ENCODE measurements at regions not wholly inside any gene's neighbourhood (a gene's known extent, or its start where the extent isn't known, plus 50 kb on each side); places are given as distances from the start of the nearest gene placed in this dataset.

- no peaks in the 10 kb centered on the region for H3K4me1 ChIP-seq (ENCODE audit: insufficient read depth, low read length)
- no peaks in the 10 kb centered on the region for H3K9me2 ChIP-seq (replicated peaks; ENCODE audit: low read length)
- DNase-seq: no peak
- H2AFZ ChIP-seq (ENCODE audit: low read length): no peak overlapping the region
- H3K36me3 ChIP-seq (ENCODE audit: low read depth, low read length): no peaks in the 10 kb centered on the region
- ATAC-seq: no peak
- no peaks in the 10 kb centered on the region for H3K9me3 ChIP-seq (ENCODE audit: low read length)
- CTCF ChIA-PET: no interaction called here
- intact Hi-C loops (cut with micrococcal nuclease): no loop called here
- H3K4me2 ChIP-seq (ENCODE audit: low read length): no peak overlapping the region
- no peaks in the 10 kb centered on the region for H3K79me2 ChIP-seq (ENCODE audit: low read length)
- no peak overlapping the region for H3K9ac ChIP-seq (ENCODE audit: low read length)
- H3F3A ChIP-seq (ENCODE audit: low read length, unreplicated experiment): no peaks in the 10 kb centered on the region
- TF ChIP-seq CTCF (conservative IDR thresholded peaks at IDR 0.05; ENCODE audit: low read depth, low read length) (no peak), EZH2 (IDR thresholded peaks at IDR 0.05; ENCODE audit: low read length, unreplicated experiment) (no peak), EZH2phosphoT487 (IDR thresholded peaks at IDR 0.05; ENCODE audit: borderline replicate concordance, low read length) (no peak)
- POLR2A ChIA-PET (ENCODE audit: unreplicated experiment): no interaction called here
- BruUV-seq (replicated peaks): no TSS peak
- no peak overlapping the region for H3K27ac ChIP-seq (ENCODE audit: low read length)
- no peaks in the 10 kb centered on the region for H4K20me1 ChIP-seq (ENCODE audit: low read length)
- no peak overlapping the region for H3K4me3 ChIP-seq (ENCODE audit: low read length)
- H3K27me3 ChIP-seq (ENCODE audit: low read length): peaks cover 5% of the 10 kb centered on the region; the same call in 1 of the 2 replicates
Observed at GRCh38 chr16:50889276-50889675, 147.4 kb downstream of the CYLD start.

- no peak overlapping the region for H3K9ac ChIP-seq (ENCODE audit: low read length)
- H2AFZ ChIP-seq (ENCODE audit: low read length): no peak overlapping the region
- TF ChIP-seq CTCF (conservative IDR thresholded peaks at IDR 0.05; ENCODE audit: low read depth, low read length) (no peak), EZH2 (IDR thresholded peaks at IDR 0.05; ENCODE audit: low read length, unreplicated experiment) (no peak), EZH2phosphoT487 (IDR thresholded peaks at IDR 0.05; ENCODE audit: borderline replicate concordance, low read length) (no peak)
- peaks cover 5% of the 10 kb centered on the region; the same call in 1 of the 2 replicates for H3K27me3 ChIP-seq (ENCODE audit: low read length)
- BruUV-seq (replicated peaks): no TSS peak
- H3K36me3 ChIP-seq (ENCODE audit: low read depth, low read length): no peaks in the 10 kb centered on the region
- H3K4me3 ChIP-seq (ENCODE audit: low read length): no peak overlapping the region
- no peaks in the 10 kb centered on the region for H3K9me2 ChIP-seq (replicated peaks; ENCODE audit: low read length)
- intact Hi-C loops (cut with micrococcal nuclease): no loop called here
- CTCF ChIA-PET: no interaction called here
- H4K20me1 ChIP-seq (ENCODE audit: low read length): no peaks in the 10 kb centered on the region
- H3K27ac ChIP-seq (ENCODE audit: low read length): no peak overlapping the region
- H3K4me2 ChIP-seq (ENCODE audit: low read length): no peak overlapping the region
- POLR2A ChIA-PET (ENCODE audit: unreplicated experiment): no interaction called here
- H3F3A ChIP-seq (ENCODE audit: low read length, unreplicated experiment): no peaks in the 10 kb centered on the region
- H3K79me2 ChIP-seq (ENCODE audit: low read length): no peaks in the 10 kb centered on the region
- no peak for DNase-seq
- no peaks in the 10 kb centered on the region for H3K4me1 ChIP-seq (ENCODE audit: insufficient read depth, low read length)
- H3K9me3 ChIP-seq (ENCODE audit: low read length): no peaks in the 10 kb centered on the region
- no peak for ATAC-seq
Observed at GRCh38 chr16:50888486-50889261, 146.8 kb downstream of the CYLD start.

GRCh38 chr16:50887500-50888298 is 145.8 kb downstream of the CYLD start:
- Histone ChIP-seq H3K9ac (ENCODE audit: low read length) (no peak overlapping the region), H3K36me3 (ENCODE audit: low read depth, low read length) (no peaks in the 10 kb centered on the region), H3K27me3 (ENCODE audit: low read length) (peaks cover 5% of the 10 kb centered on the region; the same call in 1 of the 2 replicates), H3F3A (ENCODE audit: low read length, unreplicated experiment) (no peaks in the 10 kb centered on the region), H4K20me1 (ENCODE audit: low read length) (no peaks in the 10 kb centered on the region), H3K4me1 (ENCODE audit: insufficient read depth, low read length) (no peaks in the 10 kb centered on the region), H2AFZ (ENCODE audit: low read length) (no peak overlapping the region), H3K9me3 (ENCODE audit: low read length) (no peaks in the 10 kb centered on the region), H3K4me2 (ENCODE audit: low read length) (no peak overlapping the region), H3K9me2 (replicated peaks; ENCODE audit: low read length) (no peaks in the 10 kb centered on the region), H3K27ac (ENCODE audit: low read length) (no peak overlapping the region), H3K79me2 (ENCODE audit: low read length) (no peaks in the 10 kb centered on the region), H3K4me3 (ENCODE audit: low read length) (no peak overlapping the region)
- ATAC-seq (no peak), DNase-seq (no peak)
- CTCF ChIA-PET: no interaction called here
- POLR2A ChIA-PET (ENCODE audit: unreplicated experiment): no interaction called here
- no TSS peak for BruUV-seq (replicated peaks)
- intact Hi-C loops (cut with micrococcal nuclease): no loop called here
- TF ChIP-seq CTCF (conservative IDR thresholded peaks at IDR 0.05; ENCODE audit: low read depth, low read length): no peak
- TF ChIP-seq EZH2phosphoT487 (IDR thresholded peaks at IDR 0.05; ENCODE audit: borderline replicate concordance, low read length): no peak
- no peak for TF ChIP-seq EZH2 (IDR thresholded peaks at IDR 0.05; ENCODE audit: low read length, unreplicated experiment)

All from PC-3 (cell line).